GM06990 (cell line): ENCODE measurements at regions not wholly inside any gene's neighbourhood (a gene's known extent, or its start where the extent isn't known, plus 50 kb on each side); places are given as distances from the start of the nearest gene placed in this dataset.

ENCODE experiments used
- DNase-seq: peaks from one replicate; pipeline ENCODE4 v3.0.0-alpha.2; 2011; ENCODE audit not compliant: insufficient read length; ENCODE audit errors: extremely low read depth
- H3K27me3 ChIP-seq: replicated peaks from 2 replicates; pipeline ENCODE4 v1.6.0; 2011; ENCODE audit warnings: low read length; ENCODE audit not compliant: control insufficient read depth, insufficient read depth
- H3K36me3 ChIP-seq: 2 replicates; pipeline ENCODE4 v1.5.1; 2011; ENCODE audit warnings: low read length; ENCODE audit not compliant: control insufficient read depth, insufficient read depth
- H3K4me3 ChIP-seq: replicated peaks from 2 replicates; pipeline ENCODE4 v1.5.1; 2011; ENCODE audit warnings: low read depth, mild to moderate bottlenecking, control low read depth, low read length
- CTCF ChIP-seq: IDR thresholded peaks from 2 replicates; pipeline ENCODE4 v1.5.1; 2011; ENCODE audit warnings: low read length, control low read depth, mild to moderate bottlenecking, inconsistent platforms; ENCODE audit not compliant: insufficient read depth, poor library complexity, severe bottlenecking

- H3K36me3 ChIP-seq, result no peaks in the 10 kb centered on the region
- no peak for TF ChIP-seq CTCF
- H3K4me3 ChIP-seq, result no peak overlapping the region
- H3K27me3 ChIP-seq, result no peaks in the 10 kb centered on the region
- DNase-seq, result no peak
Observed at GRCh38 chr5:86979811-86980411, 287.8 kb upstream of the RASA1 start.

- Histone ChIP-seq H3K4me3 (no peak overlapping the region), H3K27me3 (no peaks in the 10 kb centered on the region), H3K36me3 (no peaks in the 10 kb centered on the region)
- DNase-seq, result no peak
- TF ChIP-seq CTCF, result no peak
Observed at GRCh38 chr5:86981898-86982297, 285.8 kb upstream of the RASA1 start.

- H3K36me3 ChIP-seq, result no peaks in the 10 kb centered on the region
- no peak for DNase-seq
- no peak overlapping the region for H3K4me3 ChIP-seq
- no peak for TF ChIP-seq CTCF
- H3K27me3 ChIP-seq, result no peaks in the 10 kb centered on the region
Observed at GRCh38 chr5:86983208-86983607, 284.5 kb upstream of the RASA1 start.

- Histone ChIP-seq H3K27me3 (no peaks in the 10 kb centered on the region), H3K4me3 (no peak overlapping the region), H3K36me3 (no peaks in the 10 kb centered on the region)
- peak; percentile 4 for TF ChIP-seq CTCF
- DNase-seq, result no peak
Observed at GRCh38 chr5:86986837-86987236, 280.8 kb upstream of the RASA1 start.

- no peaks in the 10 kb centered on the region for H3K36me3 ChIP-seq
- H3K4me3 ChIP-seq, result no peak overlapping the region
- DNase-seq, result no peak
- TF ChIP-seq CTCF, result no peak
- no peaks in the 10 kb centered on the region; the same call in 1 of the 2 replicates for H3K27me3 ChIP-seq
Observed at GRCh38 chr5:86997516-86997915, 270.2 kb upstream of the RASA1 start.

- H3K36me3 ChIP-seq, result no peaks in the 10 kb centered on the region
- TF ChIP-seq CTCF, result no peak
- DNase-seq, result no peak
- H3K4me3 ChIP-seq, result no peak overlapping the region
- H3K27me3 ChIP-seq, result no peaks in the 10 kb centered on the region; the same call in 1 of the 2 replicates
Observed at GRCh38 chr5:86999951-87000350, 267.7 kb upstream of the RASA1 start.
